WTC11 (cell line): ENCODE measurements at regions not wholly inside any gene's neighbourhood (a gene's known extent, or its start where the extent isn't known, plus 50 kb on each side); places are given as distances from the start of the nearest gene placed in this dataset.

ENCODE experiments used
- ATAC-seq: fragments of 200-7000 bp; cut with Tn5 transposase; 2 replicates; pipeline ENCODE4 v1.10.0; 2021; ENCODE audit warnings: mild to moderate bottlenecking, moderate library complexity
- CTCF ChIA-PET: fragments of 300-600 bp; sonication (Branson Sonifier 250); formaldehyde crosslinking; loops from one replicate; lab custom pipeline; 2021; ENCODE audit warnings: antibody characterized with exemption; lab: Charles Lee
- POLR2A ChIA-PET: fragments of 350-600 bp; sonication (Branson Sonifier 250); formaldehyde crosslinking; loops from one replicate; lab custom pipeline; 2021; ENCODE audit warnings: antibody characterized with exemption; lab: Charles Lee
- DNase-seq: peaks from one replicate; pipeline ENCODE4 v3.0.0; 2021; ENCODE audit warnings: low spot score
- H3K27ac Mint-ChIP-seq: 2 replicates; pipeline ENCODE4 v1.8.0; 2021; ENCODE audit warnings: mixed read lengths
- H3K27me3 Mint-ChIP-seq: 2 replicates; pipeline ENCODE4 v1.8.0; 2021; ENCODE audit warnings: low read depth, mild to moderate bottlenecking, moderate library complexity, mixed read lengths
- H3K36me3 Mint-ChIP-seq: 2 replicates; pipeline ENCODE4 v1.8.0; 2021; ENCODE audit warnings: mixed read lengths
- H3K4me1 Mint-ChIP-seq: 2 replicates; pipeline ENCODE4 v1.8.0; 2022; ENCODE audit warnings: mixed read lengths
- H3K4me3 Mint-ChIP-seq: 2 replicates; pipeline ENCODE4 v1.8.0; 2021; ENCODE audit warnings: mild to moderate bottlenecking, moderate library complexity, mixed read lengths
- H3K9me3 Mint-ChIP-seq: 2 replicates; pipeline ENCODE4 v1.8.0; 2021; ENCODE audit warnings: mixed read lengths
- AFF4 ChIP-seq: sonication (generic); formaldehyde crosslinking; IDR thresholded peaks from 2 replicates; pipeline ENCODE4 v1.8.1; 2023; ENCODE audit warnings: mild to moderate bottlenecking, missing genetic modification reagents, borderline replicate concordance
- ATF1 ChIP-seq: sonication (generic); formaldehyde crosslinking; IDR thresholded peaks from 2 replicates; pipeline ENCODE4 v1.8.1; 2023; ENCODE audit warnings: mild to moderate bottlenecking, moderate library complexity, missing genetic modification reagents
- CTCF ChIP-seq: fragments of 200-600 bp; IDR thresholded peaks from 2 replicates; pipeline ENCODE4 v1.8.0; 2022; ENCODE audit warnings: antibody characterized with exemption
- E2F4 ChIP-seq: sonication (generic); formaldehyde crosslinking; IDR thresholded peaks from 2 replicates; pipeline ENCODE4 v1.8.1; 2022; ENCODE audit warnings: low read depth, mild to moderate bottlenecking, moderate library complexity, missing genetic modification reagents, borderline replicate concordance
- EMX1 ChIP-seq: fragments of 250-450 bp; sonication (Bioruptor Pico); IDR thresholded peaks from 2 replicates; pipeline ENCODE4 v1.8.0; 2021; ENCODE audit warnings: mild to moderate bottlenecking
- ESRRA ChIP-seq: sonication (generic); formaldehyde crosslinking; IDR thresholded peaks from 2 replicates; pipeline ENCODE4 v1.8.1; 2022; ENCODE audit warnings: mild to moderate bottlenecking, missing genetic modification reagents, borderline replicate concordance
- FOXK1 ChIP-seq: sonication (generic); formaldehyde crosslinking; IDR thresholded peaks from 2 replicates; pipeline ENCODE4 v1.8.0; 2022; ENCODE audit warnings: mild to moderate bottlenecking, moderate library complexity, missing genetic modification reagents
- GABPB1 ChIP-seq: sonication (generic); formaldehyde crosslinking; IDR thresholded peaks from 2 replicates; pipeline ENCODE4 v1.8.1; 2023; ENCODE audit warnings: mild to moderate bottlenecking, missing genetic modification reagents
- MYBL2 ChIP-seq: sonication (generic); formaldehyde crosslinking; IDR thresholded peaks from 2 replicates; pipeline ENCODE4 v1.8.1; 2023; ENCODE audit warnings: mild to moderate bottlenecking, moderate library complexity, missing genetic modification reagents
- NR1H2 ChIP-seq: sonication (generic); formaldehyde crosslinking; IDR thresholded peaks from 2 replicates; pipeline ENCODE4 v1.9.0; 2021; ENCODE audit warnings: mild to moderate bottlenecking, moderate library complexity, missing genetic modification reagents
- TEAD1 ChIP-seq: sonication (generic); formaldehyde crosslinking; IDR thresholded peaks from 2 replicates; pipeline ENCODE4 v1.8.0; 2022; ENCODE audit warnings: mild to moderate bottlenecking, missing genetic modification reagents
- ZMAT4 ChIP-seq: fragments of 250-450 bp; sonication (Bioruptor Pico); IDR thresholded peaks from 2 replicates; pipeline ENCODE4 v1.9.0; 2021; ENCODE audit warnings: mild to moderate bottlenecking
- ZNF317 ChIP-seq: sonication (generic); formaldehyde crosslinking; IDR thresholded peaks from 2 replicates; pipeline ENCODE4 v1.8.1; 2023; ENCODE audit warnings: low read depth, mild to moderate bottlenecking, moderate library complexity, missing genetic modification reagents, borderline replicate concordance
- ZNF416 ChIP-seq: fragments of 250-450 bp; sonication (Bioruptor Pico); IDR thresholded peaks from 2 replicates; pipeline ENCODE4 v1.9.0; 2021; ENCODE audit warnings: mild to moderate bottlenecking, inconsistent platforms
- ZNF423 ChIP-seq: fragments of 250-450 bp; sonication (Bioruptor Pico); IDR thresholded peaks from 2 replicates; pipeline ENCODE4 v2.1.2; 2022; ENCODE audit warnings: mild to moderate bottlenecking, moderate library complexity
- TF ChIP-seq, protein P1 (sequence below): sonication (generic); formaldehyde crosslinking; IDR thresholded peaks from 2 replicates; pipeline ENCODE4 v1.8.1; 2022; ENCODE audit warnings: missing genetic modification reagents, borderline replicate concordance
- TF ChIP-seq, protein P2 (sequence below): sonication (generic); formaldehyde crosslinking; IDR thresholded peaks from 2 replicates; pipeline ENCODE4 v1.8.1; 2023; ENCODE audit warnings: mild to moderate bottlenecking, missing genetic modification reagents
- TF ChIP-seq, protein P3 (sequence below): sonication (generic); formaldehyde crosslinking; conservative IDR thresholded peaks from 2 replicates; pipeline ENCODE4 v1.8.1; 2022; ENCODE audit warnings: mild to moderate bottlenecking, missing genetic modification reagents
- TF ChIP-seq, protein P4 (sequence below): sonication (generic); formaldehyde crosslinking; IDR thresholded peaks from 2 replicates; pipeline ENCODE4 v1.8.0; 2022; ENCODE audit warnings: mild to moderate bottlenecking, missing genetic modification reagents

- TF ChIP-seq AFF4 (CRISPR knock-in tag), result no peak
- TF ChIP-seq MYBL2 (CRISPR knock-in tag), result no peak
- no peak for TF ChIP-seq ZNF423 (CRISPR knock-in tag)
- TF ChIP-seq FOXK1 (CRISPR knock-in tag), result no peak
- TF ChIP-seq, protein P1, sequence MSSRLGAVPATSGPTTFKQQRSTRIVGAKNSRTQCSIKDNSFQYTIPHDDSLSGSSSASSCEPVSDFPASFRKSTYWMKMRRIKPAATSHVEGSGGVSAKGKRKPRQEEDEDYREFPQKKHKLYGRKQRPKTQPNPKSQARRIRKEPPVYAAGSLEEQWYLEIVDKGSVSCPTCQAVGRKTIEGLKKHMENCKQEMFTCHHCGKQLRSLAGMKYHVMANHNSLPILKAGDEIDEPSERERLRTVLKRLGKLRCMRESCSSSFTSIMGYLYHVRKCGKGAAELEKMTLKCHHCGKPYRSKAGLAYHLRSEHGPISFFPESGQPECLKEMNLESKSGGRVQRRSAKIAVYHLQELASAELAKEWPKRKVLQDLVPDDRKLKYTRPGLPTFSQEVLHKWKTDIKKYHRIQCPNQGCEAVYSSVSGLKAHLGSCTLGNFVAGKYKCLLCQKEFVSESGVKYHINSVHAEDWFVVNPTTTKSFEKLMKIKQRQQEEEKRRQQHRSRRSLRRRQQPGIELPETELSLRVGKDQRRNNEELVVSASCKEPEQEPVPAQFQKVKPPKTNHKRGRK, result no peak
- TF ChIP-seq, protein P2, sequence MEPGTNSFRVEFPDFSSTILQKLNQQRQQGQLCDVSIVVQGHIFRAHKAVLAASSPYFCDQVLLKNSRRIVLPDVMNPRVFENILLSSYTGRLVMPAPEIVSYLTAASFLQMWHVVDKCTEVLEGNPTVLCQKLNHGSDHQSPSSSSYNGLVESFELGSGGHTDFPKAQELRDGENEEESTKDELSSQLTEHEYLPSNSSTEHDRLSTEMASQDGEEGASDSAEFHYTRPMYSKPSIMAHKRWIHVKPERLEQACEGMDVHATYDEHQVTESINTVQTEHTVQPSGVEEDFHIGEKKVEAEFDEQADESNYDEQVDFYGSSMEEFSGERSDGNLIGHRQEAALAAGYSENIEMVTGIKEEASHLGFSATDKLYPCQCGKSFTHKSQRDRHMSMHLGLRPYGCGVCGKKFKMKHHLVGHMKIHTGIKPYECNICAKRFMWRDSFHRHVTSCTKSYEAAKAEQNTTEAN, result no peak
- TF ChIP-seq CTCF, result no peak
- TF ChIP-seq, protein P3, sequence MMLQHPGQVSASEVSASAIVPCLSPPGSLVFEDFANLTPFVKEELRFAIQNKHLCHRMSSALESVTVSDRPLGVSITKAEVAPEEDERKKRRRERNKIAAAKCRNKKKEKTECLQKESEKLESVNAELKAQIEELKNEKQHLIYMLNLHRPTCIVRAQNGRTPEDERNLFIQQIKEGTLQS (CRISPR knock-in tag), result no peak
These were observed 67.8 kb downstream of the CAPZA3 start (continued) for GRCh38 chr12:18805516-18806248.

- no peak for ATAC-seq
- Mint-ChIP-seq H3K4me3 (no peak overlapping the region), H3K27me3 (no peaks in the 10 kb centered on the region), H3K36me3 (no peaks in the 10 kb centered on the region), H3K9me3 (peaks cover 3% of the 10 kb centered on the region; the same call in 1 of the 2 replicates), H3K27ac (no peak overlapping the region), H3K4me1 (peaks cover 10% of the 10 kb centered on the region)
- TF ChIP-seq ZMAT4 (CRISPR knock-in tag) (no peak), ZNF317 (CRISPR knock-in tag) (no peak), EMX1 (CRISPR knock-in tag) (no peak), E2F4 (CRISPR knock-in tag) (no peak), ESRRA (CRISPR knock-in tag) (no peak), NR1H2 (CRISPR knock-in tag) (no peak), ZNF416 (no peak), GABPB1 (CRISPR knock-in tag) (no peak), TEAD1 (no peak), ATF1 (CRISPR knock-in tag) (no peak)
- TF ChIP-seq, protein P4, sequence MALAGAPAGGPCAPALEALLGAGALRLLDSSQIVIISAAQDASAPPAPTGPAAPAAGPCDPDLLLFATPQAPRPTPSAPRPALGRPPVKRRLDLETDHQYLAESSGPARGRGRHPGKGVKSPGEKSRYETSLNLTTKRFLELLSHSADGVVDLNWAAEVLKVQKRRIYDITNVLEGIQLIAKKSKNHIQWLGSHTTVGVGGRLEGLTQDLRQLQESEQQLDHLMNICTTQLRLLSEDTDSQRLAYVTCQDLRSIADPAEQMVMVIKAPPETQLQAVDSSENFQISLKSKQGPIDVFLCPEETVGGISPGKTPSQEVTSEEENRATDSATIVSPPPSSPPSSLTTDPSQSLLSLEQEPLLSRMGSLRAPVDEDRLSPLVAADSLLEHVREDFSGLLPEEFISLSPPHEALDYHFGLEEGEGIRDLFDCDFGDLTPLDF (CRISPR knock-in tag), result no peak
- POLR2A ChIA-PET, result no interaction called here
- DNase-seq, result no peak
- CTCF ChIA-PET, result interaction anchor here (1.4 kb wide), 1 partner anchor 378 kb away, joined by 4 read pairs; no protein-coding TSS in a partner anchor
These were observed 69.8 kb downstream of the CAPZA3 start for GRCh38 chr12:18807714-18808113.
